HL-60 (cell line): ENCODE measurements at regions not wholly inside any gene's neighbourhood (a gene's known extent, or its start where the extent isn't known, plus 50 kb on each side); places are given as distances from the start of the nearest gene placed in this dataset.

ENCODE experiments used
- CTCF ChIP-seq: IDR thresholded peaks from one replicate; pipeline ENCODE4 v1.5.1; 2011; ENCODE audit warnings: low read length, control low read depth, inconsistent platforms; ENCODE audit not compliant: insufficient read depth
- GABPA ChIP-seq: IDR thresholded peaks from 2 replicates; pipeline ENCODE4 v1.6.1; 2012; ENCODE audit warnings: low read depth
- POLR2AphosphoS5 ChIP-seq: IDR thresholded peaks from 2 replicates; pipeline ENCODE4 v1.6.1; 2012; ENCODE audit warnings: low read depth
- REST ChIP-seq: IDR thresholded peaks from 2 replicates; pipeline ENCODE4 v1.6.1; 2012; ENCODE audit warnings: low read depth; ENCODE audit not compliant: insufficient replicate concordance
- SPI1 ChIP-seq: IDR thresholded peaks from 2 replicates; pipeline ENCODE4 v1.6.1; 2012; ENCODE audit warnings: low read depth, mild to moderate bottlenecking, borderline replicate concordance

GRCh38 chr4:59243038-59243437 is 1957.1 kb upstream of the ADGRL3 start:
- TF ChIP-seq CTCF (no peak), REST (no peak), POLR2AphosphoS5 (no peak), SPI1 (no peak), GABPA (no peak)
